Right lobe of liver (tissue), 6 donors: ENCODE measurements at regions not wholly inside any gene's neighbourhood (a gene's known extent, or its start where the extent isn't known, plus 50 kb on each side); places are given as distances from the start of the nearest gene placed in this dataset.

ENCODE experiments used
- ATAC-seq, 4 donors: fragments of 200-7000 bp; cut with Tn5 transposase; one replicate each; pipeline ENCODE4 v1.9.1; 2020; ENCODE audit warnings: mild to moderate bottlenecking in 4 of 4, moderate library complexity in 4 of 4
- DNase-seq, 3 donors: peaks; one replicate each; pipeline ENCODE4 v3.0.0-alpha.2; 2020
- H3K27ac ChIP-seq, 3 donors: fragments of 200-600 bp; one replicate each; pipeline ENCODE4 v1.8.0; 2022
- H3K27me3 ChIP-seq, 2 donors: fragments of 200-600 bp; one replicate each; pipeline ENCODE4 v1.8.0; 2022
- H3K36me3 ChIP-seq, 4 donors: fragments of 200-600 bp; sonication (generic) in 1 of 4; one replicate each; pipeline versions ENCODE4 v1.5.1 to v1.8.0; 2017 to 2022; ENCODE audit warnings: control low read depth in 1 of 4
- H3K4me1 ChIP-seq, 4 donors: fragments of 200-600 bp; sonication (generic) in 1 of 4; one replicate each; pipeline versions ENCODE4 v1.5.1 to v1.8.0; 2017 to 2022; ENCODE audit warnings: control low read depth in 1 of 4
- H3K4me3 ChIP-seq, 3 donors: fragments of 200-600 bp; one replicate each; pipeline ENCODE4 v1.8.0; 2022
- H3K9me3 ChIP-seq, 4 donors: fragments of 200-600 bp; sonication (generic) in 1 of 4; one replicate each; pipeline versions ENCODE4 v1.5.1 to v1.8.0; 2017 to 2022; ENCODE audit warnings: control low read depth in 1 of 4
- POLR2A ChIP-seq: fragments of 450-650 bp; IDR thresholded peaks from one replicate; pipeline ENCODE4 v1.6.1; 2017; ENCODE audit warnings: antibody characterized with exemption, mild to moderate bottlenecking
- WGBS: methylation state at CpG from one replicate; pipeline ENCODE4 v1.1.6; 2018; ENCODE audit warnings: low coverage, low lambda C conversion rate; ENCODE audit not compliant: insufficient coverage; ENCODE audit errors: missing lambda C conversion rate; 5-methylcytosine and 5-hydroxymethylcytosine counted together
- intact Hi-C, 2 donors: fragments of 100-400 bp; cut with DNase I; formaldehyde crosslinking; loops; one replicate each; pipeline versions ENCODE4 v1.11.2 to v1.14.1; 2022
- TF ChIP-seq, protein P1 (sequence below), 4 donors: fragments of 200-600 bp in 3 of 4; fragments of 450-650 bp in 1 of 4; IDR thresholded peaks; one replicate each; pipeline versions ENCODE4 v1.5.1 to v1.8.0; 2016 to 2022; ENCODE audit warnings: antibody characterized with exemption in 4 of 4, mild to moderate bottlenecking in 2 of 4
- donor health status: DM: no; HTN: yes; CAD: no.
- donor health status: DM: no; HTN: no; CAD: no.
- donor health status: DM: no; HTN: no; CAD: no.
- donor health status: DM: no; HTN: yes; CAD: no.
- donor health status: DM: no; HTN: yes; CAD: no.

DNA sequence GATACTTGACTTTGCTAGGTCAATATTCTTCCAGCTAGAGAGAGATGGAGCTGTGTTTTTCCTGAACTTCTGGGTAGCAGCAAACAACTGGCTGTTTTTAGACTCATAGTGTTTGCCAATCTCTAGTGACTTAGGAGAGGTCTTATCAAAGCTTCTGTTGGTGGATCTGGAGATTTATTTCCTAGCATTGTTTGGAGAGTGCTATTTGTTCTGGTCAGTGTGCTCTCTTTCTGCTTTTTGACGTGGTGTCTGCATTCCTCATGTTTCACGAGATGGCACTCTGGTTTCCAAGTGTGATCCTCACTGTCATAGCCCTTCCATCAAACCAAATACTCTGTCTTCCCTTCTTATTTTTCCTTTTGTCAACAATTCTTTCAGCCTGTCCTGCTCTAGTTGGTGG is 88.6 kb upstream of the DAZL start:
- DNase-seq (no peak), ATAC-seq (no peak)
- 65% methylated on average over 2 of the region's 2 CpGs for WGBS

DNA sequence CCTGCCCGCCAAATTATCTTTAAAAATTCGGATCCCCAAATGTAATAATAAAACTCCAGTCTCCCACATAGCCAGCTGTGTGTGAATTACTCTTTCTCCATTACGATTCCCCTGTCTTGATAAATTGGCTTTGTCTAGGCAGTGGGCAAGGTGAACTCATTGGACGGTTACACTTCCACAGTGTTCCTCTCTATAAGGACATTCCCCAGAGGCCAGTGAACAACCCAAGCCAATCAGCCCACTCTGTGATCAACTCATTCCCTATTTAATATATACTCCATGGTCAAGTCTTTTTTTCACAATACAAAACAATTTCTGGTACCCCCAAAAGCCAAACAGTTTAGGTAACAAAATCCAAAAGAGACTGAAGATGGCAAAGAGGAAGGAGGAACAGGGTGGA is 90.5 kb upstream of the DAZL start:
- no peak for DNase-seq
- Histone ChIP-seq H3K9me3 (no peaks in the 10 kb centered on the region), H3K36me3 (no peaks in the 10 kb centered on the region), H3K27me3 (no peaks in the 10 kb centered on the region), H3K27ac (no peak overlapping the region), H3K4me3 (no peak overlapping the region), H3K4me1 (no peaks in the 10 kb centered on the region)
- no peak for TF ChIP-seq POLR2A
- TF ChIP-seq, protein P1, sequence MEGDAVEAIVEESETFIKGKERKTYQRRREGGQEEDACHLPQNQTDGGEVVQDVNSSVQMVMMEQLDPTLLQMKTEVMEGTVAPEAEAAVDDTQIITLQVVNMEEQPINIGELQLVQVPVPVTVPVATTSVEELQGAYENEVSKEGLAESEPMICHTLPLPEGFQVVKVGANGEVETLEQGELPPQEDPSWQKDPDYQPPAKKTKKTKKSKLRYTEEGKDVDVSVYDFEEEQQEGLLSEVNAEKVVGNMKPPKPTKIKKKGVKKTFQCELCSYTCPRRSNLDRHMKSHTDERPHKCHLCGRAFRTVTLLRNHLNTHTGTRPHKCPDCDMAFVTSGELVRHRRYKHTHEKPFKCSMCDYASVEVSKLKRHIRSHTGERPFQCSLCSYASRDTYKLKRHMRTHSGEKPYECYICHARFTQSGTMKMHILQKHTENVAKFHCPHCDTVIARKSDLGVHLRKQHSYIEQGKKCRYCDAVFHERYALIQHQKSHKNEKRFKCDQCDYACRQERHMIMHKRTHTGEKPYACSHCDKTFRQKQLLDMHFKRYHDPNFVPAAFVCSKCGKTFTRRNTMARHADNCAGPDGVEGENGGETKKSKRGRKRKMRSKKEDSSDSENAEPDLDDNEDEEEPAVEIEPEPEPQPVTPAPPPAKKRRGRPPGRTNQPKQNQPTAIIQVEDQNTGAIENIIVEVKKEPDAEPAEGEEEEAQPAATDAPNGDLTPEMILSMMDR (IDR thresholded peaks at IDR 0.05): no peak
- no peak for ATAC-seq
- 66% methylated on average over 4 of the region's 4 CpGs for WGBS
- intact Hi-C loops: no loop called here

More for the DNA sequence above, 88.6 kb upstream of the DAZL start:
- Histone ChIP-seq H3K27ac (no peak overlapping the region), H3K9me3 (no peaks in the 10 kb centered on the region), H3K4me3 (no peak overlapping the region), H3K36me3 (no peaks in the 10 kb centered on the region), H3K27me3 (no peaks in the 10 kb centered on the region), H3K4me1 (no peaks in the 10 kb centered on the region)
- TF ChIP-seq, protein P1 (IDR thresholded peaks at IDR 0.05): no peak
- TF ChIP-seq POLR2A: no peak
- intact Hi-C loops: no loop called here

DNA sequence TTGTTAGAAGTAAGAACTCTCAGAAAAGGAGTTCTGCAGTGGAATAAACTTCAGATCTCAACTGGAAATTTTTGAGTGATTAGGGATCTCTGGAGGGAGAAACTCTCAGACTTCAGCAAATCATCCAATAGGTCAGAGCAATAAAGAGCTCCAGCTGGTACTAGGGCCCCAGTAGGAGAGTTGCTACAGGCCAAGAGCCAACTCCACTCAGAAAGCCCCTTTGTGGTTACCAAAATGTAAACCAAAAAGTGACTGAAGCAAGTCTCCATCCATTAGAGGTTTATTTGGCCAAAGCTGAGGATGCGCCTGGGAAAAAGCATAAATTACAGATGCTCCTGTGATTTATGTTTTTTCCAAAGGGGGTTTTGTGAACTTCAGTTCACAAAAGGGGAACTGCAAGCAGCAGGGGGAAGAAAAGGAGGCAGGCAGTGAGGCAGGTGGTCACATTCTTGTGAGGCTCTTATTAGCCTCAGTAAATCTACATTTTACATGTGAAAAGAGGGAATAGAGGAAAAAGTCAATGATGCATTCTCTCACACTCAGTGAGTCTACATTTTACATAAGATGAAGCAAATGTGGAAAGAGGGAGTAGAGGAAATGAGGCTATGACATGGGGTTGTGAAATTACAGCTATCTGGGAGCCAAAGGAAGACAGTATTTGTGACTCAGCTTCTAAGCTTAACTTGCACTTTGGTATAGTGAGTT is 92.4 kb upstream of the DAZL start:
- DNase-seq (no peak), ATAC-seq (no peak)
- Histone ChIP-seq H3K27ac (no peak overlapping the region), H3K36me3 (no peaks in the 10 kb centered on the region), H3K27me3 (no peaks in the 10 kb centered on the region), H3K4me3 (no peak overlapping the region), H3K9me3 (no peaks in the 10 kb centered on the region), H3K4me1 (no peaks in the 10 kb centered on the region)
- WGBS: 77% methylated on average over 1 of the region's 1 CpG
- intact Hi-C loops: no loop called here
- TF ChIP-seq, protein P1 (IDR thresholded peaks at IDR 0.05): no peak
- TF ChIP-seq POLR2A: no peak

DNA sequence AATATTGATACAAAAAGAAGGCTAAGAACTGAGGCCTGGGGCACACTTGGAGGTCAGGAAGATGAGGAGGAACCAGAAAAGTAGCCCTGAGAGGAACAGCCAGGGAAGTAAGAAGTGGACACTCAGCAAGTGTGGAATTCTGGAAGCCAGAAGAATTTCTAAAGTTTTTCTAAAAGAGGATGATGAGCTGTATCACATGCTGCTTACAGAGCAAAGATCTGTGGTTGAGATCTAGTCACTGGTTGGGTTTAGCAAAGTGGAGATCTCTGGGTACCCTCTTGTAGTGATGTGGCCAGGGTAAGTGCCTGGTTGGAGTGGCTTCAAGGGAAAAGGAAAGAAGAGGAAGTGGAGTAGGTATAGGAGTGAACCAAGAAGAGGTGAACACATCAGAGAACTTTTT is 95.4 kb upstream of the DAZL start:
- intact Hi-C loops: no loop called here
- DNase-seq (no peak), ATAC-seq (no peak)
- Histone ChIP-seq H3K36me3 (no peaks in the 10 kb centered on the region), H3K27me3 (no peaks in the 10 kb centered on the region), H3K4me3 (no peak overlapping the region), H3K27ac (no peak overlapping the region), H3K9me3 (no peaks in the 10 kb centered on the region), H3K4me1 (no peaks in the 10 kb centered on the region)
- no peak for TF ChIP-seq POLR2A
- TF ChIP-seq, protein P1 (IDR thresholded peaks at IDR 0.05): no peak

DNA sequence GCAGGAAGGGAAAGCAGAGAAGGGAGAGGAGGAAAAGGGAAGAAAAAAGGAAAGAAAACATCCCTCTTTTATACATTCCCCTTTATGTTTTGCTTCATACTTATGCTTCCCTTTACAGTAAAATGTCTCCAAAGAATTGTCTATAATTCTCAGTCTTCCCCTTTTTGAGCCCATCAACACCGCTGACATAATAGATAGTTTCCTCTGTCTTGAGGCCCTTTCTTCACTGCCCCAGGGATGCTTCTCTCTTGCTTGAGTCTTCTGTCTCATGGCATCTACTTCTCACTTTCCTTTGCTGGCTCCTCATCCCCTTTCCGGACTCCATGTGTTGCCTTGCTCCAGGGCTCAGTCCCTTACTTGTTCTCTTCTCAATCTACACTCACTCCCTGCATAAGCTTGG is 99.7 kb upstream of the DAZL start:
- WGBS: 36% methylated on average over 2 of the region's 2 CpGs
- ATAC-seq (peak in 1 of 4 donors; percentile 33), DNase-seq (no peak)
- intact Hi-C loops: no loop called here
- H3K9me3 ChIP-seq: no peaks in the 10 kb centered on the region
- no peaks in the 10 kb centered on the region for H3K4me1 ChIP-seq
- no peak overlapping the region for H3K4me3 ChIP-seq
- H3K27ac ChIP-seq: no peak overlapping the region
- no peak for TF ChIP-seq POLR2A
- TF ChIP-seq, protein P1 (IDR thresholded peaks at IDR 0.05): no peak
- H3K36me3 ChIP-seq: no peaks in the 10 kb centered on the region
- no peaks in the 10 kb centered on the region for H3K27me3 ChIP-seq
